HG02938 (cell line): ENCODE measurements at regions not wholly inside any gene's neighbourhood (a gene's known extent, or its start where the extent isn't known, plus 50 kb on each side); places are given as distances from the start of the nearest gene placed in this dataset.

Experiments
- ATAC-seq: cut with Tn5 transposase; IDR thresholded peaks from one replicate; pipeline ENCODE4 v1.9.1; 2021; ENCODE audit warnings: mild to moderate bottlenecking, moderate library complexity; ENCODE audit not compliant: unreplicated experiment

GRCh38 chr16:49048557-49048956 is 233.1 kb downstream of the CBLN1 start:
- ATAC-seq = no peak

DNA sequence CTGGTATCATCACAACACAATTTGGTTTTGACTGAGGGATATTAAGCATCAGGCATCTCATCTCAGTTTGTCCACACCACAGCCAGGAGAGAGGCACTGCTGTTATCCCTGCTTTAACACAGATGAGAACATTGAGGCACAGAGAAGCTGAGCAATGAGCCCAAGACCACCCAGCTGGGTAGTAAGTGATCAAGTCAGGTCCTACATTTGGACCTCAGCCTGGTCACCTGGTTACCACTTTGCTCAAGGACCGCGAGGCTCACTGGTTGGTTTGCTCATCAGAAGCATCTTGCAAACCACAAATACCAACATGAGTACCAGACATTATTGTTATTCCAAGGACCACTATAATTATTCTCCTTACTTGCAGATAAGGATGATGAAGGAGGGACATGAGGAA is 245.5 kb downstream of the CBLN1 start:
- no peak for ATAC-seq

- ATAC-seq = no peak
These were observed 254.2 kb downstream of the CBLN1 start for GRCh38 chr16:49027420-49027819.

DNA sequence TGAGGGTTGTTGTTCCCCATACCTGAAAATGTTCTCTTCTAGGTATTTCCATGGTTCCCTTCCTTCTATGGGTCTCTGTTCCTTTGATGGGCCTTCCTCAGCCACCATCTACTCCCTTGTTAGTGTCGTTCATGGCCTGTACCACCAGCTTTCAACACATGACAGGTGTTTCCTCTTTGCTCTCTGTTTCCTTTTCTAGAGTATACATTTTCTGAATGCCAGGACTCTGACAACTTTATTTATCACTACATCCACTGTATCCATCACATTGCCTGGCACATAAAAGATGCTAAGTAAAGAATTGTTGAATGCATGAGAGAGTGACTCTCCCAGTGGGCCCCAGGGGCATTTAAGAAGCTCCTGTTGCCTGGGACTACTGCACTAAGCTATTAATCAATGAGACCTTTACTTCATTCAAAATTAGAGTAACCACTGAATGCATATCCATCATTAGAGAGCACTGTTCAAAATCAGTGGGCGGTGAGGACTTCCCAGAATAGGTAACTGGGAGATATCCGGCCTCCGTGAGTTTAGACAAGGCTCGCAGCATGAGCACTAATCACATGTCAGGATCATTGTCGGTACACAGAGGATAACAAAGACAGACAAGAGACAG is 255.0 kb downstream of the CBLN1 start:
- ATAC-seq = no peak

DNA sequence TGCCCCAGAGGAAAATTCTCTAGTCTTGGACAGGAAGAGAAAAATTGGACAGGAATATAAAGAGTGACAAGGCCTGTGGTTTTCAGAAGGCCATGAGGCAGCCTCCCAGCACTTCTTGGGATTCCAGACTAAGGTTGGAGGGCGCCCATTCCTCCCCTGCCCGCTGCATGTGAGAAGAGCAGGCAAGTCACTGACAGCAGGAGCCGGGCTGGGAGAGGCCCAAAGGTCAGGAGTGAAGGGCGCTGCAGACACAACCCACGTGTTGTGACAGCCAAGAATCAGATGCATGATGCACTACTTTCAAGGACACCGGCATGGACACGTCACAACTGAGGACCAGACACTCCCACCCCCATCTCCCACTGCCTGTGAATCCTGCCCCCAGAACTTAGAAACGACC is 256.7 kb downstream of the CBLN1 start:
- no peak for ATAC-seq

DNA sequence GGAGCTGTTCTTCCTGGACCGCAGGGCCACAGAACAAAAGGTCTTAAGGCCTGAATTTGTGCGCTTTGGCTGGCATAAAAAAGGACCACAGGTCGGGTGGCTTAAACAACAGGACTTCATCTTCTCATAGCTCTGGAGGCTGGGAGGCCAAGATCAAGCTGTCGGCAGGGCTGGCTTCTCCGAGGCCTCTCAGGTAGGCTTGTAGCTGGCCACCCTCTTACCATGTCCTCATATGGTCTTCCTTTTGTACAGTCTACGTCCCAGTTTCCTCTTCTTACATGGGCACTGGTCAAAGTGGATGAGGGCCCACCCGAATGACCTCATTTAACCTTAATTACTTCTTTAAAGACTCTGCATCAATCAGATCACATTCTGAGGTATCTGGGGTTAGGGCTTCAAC is 257.6 kb downstream of the CBLN1 start:
- ATAC-seq = no peak

DNA sequence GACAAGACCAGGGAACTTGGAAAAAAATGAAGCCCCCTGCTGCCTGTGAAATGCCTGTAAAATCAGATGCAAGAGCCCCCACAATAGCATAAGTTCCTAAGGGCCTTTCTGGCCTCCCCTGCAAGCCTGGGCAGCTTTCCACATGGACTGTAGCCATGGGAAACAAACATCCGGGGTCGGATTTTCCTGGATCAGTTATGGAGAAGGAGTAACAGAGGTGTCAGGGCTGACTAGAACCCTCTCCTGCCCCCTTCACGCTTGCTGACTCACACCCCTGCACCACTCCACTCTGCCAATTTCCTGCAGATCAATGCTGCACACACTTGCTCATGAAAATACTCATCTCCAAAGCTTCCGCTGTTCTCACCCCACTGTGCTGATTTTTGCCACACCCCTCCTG is 258.6 kb downstream of the CBLN1 start:
- ATAC-seq = no peak

DNA sequence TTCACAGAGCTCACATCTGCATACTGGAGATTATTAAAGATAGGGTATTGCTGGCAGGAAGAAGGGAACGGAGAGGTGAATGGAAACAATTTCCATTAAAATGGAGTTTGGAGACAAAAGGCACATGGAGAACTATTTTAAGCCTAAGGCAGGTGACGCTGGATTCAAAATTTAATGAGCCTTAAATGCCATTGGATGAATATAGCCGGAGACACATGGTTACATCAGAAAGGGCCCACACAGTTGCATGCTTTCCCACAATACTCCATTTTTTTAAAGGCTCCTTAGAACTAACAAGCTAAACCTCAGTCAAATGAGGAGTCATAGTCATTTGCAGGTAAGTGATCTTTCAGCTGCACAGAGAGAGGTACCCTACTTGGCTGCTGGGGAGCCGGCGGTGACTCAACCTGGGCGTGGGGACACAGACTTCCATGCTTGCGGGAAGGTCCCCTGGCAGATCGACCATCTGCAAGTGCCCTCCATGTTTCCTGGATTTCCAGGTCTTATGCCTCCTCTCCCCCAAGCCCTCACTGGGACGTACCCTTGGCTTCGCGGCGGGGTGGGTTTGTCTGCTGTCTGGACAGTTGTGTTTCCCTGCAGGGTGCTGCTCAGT is 259.2 kb downstream of the CBLN1 start:
- ATAC-seq = no peak

GRCh38 chr16:49021136-49021535 is 260.5 kb downstream of the CBLN1 start:
- no peak for ATAC-seq

DNA sequence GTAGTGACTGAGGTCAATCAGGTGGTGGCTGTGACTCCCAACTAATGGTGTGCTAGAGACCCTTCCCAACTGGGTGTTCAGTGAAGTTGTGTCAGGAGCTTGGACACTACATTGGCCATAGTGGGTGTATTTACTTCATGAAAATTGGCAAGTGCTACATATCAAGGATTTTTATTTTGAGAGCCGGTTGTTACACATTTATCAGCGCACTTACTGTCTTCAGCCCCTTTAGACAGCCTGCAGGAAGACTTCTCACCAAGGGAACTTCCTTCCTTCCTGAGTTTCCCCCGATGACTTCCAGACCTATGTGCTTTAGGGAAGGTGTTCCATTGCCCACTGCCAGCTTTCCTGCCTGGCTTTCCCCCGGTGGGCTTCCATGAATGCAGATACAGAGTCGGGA is 261.2 kb downstream of the CBLN1 start:
- ATAC-seq = no peak

GRCh38 chr16:49019831-49020230 is 261.8 kb downstream of the CBLN1 start:
- no peak for ATAC-seq

GRCh38 chr16:49019081-49019633 is 262.5 kb downstream of the CBLN1 start:
- ATAC-seq = no peak

GRCh38 chr16:49018259-49018931 is 263.2 kb downstream of the CBLN1 start:
- ATAC-seq = no peak

DNA sequence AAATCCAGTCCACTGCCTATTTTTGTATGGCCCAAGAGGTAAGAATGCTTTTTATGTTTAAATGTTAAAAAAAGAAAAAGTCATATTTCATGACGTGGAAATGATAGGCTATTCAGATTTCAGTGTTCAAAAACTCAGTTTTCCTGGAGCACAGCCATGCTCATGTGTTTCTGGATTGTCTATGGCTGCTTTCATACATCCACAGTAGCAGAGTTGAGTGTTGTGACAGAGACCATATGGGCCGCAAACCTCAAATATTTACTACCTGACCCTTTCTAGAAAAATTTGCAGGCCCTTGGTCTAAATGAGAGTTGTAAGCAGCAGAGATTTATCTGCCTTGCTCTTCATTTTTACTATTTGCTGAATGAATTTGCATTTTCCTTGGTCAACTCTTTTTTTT is 264.1 kb downstream of the CBLN1 start:
- ATAC-seq = no peak

- no peak for ATAC-seq
These were observed 265.2 kb downstream of the CBLN1 start for GRCh38 chr16:49016461-49016860.

DNA sequence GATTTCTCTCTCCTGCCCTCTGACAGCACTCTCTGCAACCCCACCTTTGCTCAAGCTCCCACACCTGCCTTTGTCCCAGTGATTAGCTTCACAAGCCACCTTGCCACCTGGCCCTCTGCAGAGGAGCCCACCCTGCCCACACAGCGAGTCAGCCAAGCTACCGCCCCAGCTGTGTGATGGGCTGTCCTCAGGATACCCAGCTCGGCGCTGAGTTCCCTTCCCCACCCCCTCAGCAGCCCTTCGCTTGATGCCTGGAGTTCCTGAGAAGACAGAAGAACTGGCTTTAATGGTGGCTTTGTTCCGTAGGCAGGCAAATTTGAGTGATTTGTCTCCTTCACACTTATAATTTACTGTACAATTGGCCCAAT is 266.4 kb downstream of the CBLN1 start:
- no peak for ATAC-seq

DNA sequence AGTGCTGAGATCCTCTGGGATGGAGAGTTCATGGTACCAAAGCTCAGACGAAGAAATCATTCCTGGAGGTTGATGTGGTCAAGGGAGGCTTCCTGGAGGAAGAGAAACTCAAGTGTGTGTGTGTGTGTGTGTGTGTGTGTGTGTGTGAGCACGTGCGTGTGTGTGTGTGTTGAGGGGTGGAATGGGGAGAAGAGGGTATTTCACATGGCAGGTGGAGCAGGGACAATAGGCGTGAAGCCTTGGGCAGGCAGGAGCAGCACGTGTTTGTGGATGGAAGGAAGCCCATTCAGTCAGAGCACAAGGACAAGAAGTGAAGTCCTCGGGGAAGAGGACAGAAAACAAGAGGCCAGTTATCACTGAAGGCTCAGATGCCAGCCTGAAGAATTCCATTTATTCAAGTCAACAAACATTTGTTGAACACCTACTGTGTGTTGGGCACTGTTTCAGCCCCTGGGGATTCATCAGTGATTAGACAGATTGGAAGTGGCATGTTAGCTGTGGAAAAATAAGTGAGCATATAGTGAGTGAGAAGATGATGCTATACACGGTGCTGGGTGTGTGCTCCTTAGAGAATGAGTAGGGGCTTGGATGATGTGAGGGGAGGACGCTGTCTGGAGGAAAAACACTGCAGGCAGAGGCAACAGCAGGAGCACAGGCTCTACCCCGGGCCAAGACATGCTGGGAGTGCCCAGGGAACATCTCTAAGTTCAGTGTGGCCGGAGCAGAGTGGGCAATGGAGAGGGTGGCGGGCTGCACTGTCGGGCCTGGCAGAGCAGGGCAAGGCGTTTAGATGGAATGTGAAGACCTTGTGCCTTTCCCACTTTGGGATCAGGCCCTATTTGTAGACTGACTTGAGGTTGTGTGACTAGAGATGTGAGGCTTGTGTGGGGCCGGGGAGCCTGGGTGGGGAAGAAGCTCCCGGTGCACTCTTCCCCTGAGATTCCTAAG is 267.1 kb downstream of the CBLN1 start:
- no peak for ATAC-seq

DNA sequence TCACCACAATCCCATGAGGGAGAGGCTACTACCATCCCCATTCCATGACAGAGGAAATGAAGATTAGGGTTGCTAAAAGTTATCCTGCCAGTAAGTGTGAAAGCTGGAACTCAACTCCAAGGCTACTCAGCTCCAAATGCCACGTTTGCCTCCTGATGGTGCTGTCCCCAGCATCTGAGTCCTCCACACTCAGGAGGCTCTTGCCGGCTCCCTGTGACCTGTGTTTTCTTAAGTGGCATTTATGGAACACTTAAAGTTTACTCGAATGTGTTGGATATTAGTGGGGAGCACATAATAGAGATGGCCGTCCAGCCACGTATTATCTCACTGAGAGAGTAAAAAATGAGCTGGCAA is 267.9 kb downstream of the CBLN1 start:
- no peak for ATAC-seq

DNA sequence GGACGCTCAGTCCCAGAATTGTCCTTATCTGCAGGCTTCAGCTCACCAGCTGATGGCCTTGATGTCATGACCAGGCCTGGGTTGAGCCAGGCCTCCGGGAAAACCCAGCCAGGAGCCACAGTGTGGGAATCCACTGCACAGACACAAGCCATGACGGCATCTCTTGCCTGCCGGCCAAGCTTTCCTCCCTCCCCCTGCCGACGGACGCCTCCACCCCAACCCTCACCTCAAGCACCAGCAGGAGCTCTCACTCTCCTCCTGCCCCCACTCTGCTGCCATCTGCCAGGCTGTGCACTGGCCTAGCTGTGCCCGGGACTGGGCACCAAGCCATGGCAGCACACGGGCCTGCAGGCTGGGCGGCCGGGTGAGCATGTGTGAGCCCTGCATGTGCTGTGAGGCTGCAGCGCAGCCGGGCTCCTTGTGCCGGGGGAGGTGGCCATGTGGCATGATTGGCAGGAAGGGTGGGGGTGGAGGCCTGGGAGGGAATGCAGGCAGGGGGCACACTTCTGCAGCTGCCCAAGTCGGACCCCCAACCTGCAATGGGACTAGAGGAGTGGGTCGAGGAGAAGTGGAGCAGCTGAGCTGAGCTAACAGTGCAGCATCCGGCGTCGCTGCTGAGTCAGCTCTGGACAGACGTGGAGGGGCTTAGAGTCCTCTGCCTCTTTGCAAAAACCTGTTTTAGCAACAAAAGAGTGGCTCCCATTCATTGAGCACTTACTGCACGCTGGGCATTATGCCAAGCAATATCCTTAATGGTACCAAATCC is 268.5 kb downstream of the CBLN1 start:
- ATAC-seq = no peak

GRCh38 chr16:49011901-49012300 is 269.7 kb downstream of the CBLN1 start:
- no peak for ATAC-seq

DNA sequence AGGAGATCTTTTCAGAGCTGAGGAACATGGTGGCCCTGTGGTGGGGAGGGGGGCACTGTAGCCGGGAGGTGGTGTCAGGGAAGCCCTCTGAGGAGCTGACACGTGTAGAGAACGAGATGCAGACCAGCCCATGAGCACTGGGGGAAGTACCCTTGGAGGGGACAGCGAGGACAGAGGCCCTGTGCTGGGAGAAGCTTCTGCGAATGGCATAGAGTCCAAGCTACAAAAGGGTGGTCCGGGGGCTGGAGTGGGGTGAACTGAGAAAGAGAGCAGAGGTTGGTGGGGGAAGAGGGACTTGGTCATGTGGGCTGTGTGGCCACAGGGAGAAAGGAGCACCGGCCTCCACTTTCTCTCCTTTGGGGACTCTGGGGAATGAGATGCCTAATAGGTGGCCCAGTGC is 270.8 kb downstream of the CBLN1 start:
- ATAC-seq = no peak
